ENCODE measurements at regions not wholly inside any gene's neighbourhood (a gene's known extent, or its start where the extent isn't known, plus 50 kb on each side); places are given as distances from the start of the nearest gene placed in this dataset.
A peak's percentile ranks its signal among the peaks of the same experiment; 100 is the strongest.
"Not testable (repeated sequence)": the region's sequence is repeated elsewhere in the genome, so short reads cannot be mapped to it uniquely, and the experiment has no call there.

GRCh38 chr1:224539971-224540370 lies 76.1 kb upstream of the CNIH3 start:
- no peak for DNase-seq

GRCh38 chr1:224540535-224540934 lies 75.6 kb upstream of the CNIH3 start:
- no peak for DNase-seq

DNA sequence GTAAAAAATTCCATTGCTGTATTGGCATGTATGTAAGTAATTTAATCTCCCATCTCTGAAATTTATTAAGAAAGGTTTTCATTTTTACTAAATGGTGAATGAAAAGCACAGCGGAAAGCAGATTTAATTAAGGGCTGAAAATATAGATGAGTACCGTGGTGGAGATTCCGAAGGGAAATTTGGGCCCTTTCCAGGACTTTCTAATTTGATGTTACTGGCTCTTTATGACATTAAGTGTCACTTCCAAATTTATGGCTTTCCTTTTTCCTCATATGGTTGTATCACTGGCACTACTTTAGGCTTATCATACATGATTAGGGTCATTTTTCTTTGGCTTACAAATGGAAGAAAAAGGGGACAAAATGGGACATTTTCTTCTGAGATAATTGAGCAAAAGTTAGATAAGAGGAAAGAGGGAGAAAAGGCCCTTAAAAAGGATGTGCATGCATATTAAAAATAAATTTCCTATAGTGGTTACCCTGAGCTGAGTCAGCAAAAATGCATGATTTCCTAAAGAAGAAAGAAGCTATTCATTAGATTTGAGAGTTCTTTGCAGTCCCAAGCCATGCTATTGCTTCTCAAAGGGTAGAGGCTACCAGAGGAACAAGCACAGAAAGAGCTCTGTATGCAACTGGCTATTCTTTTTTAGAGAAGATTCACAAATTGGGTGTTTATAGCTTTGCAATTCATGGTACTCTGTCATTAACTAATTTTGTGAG lies 74.9 kb upstream of the CNIH3 start:
- DNase-seq: no peak

- no peak for DNase-seq
Measured at GRCh38 chr1:224541901-224542630, 74.1 kb upstream of the CNIH3 start.

- no peak for DNase-seq
Measured at GRCh38 chr1:224542783-224543440, 73.2 kb upstream of the CNIH3 start.

DNA sequence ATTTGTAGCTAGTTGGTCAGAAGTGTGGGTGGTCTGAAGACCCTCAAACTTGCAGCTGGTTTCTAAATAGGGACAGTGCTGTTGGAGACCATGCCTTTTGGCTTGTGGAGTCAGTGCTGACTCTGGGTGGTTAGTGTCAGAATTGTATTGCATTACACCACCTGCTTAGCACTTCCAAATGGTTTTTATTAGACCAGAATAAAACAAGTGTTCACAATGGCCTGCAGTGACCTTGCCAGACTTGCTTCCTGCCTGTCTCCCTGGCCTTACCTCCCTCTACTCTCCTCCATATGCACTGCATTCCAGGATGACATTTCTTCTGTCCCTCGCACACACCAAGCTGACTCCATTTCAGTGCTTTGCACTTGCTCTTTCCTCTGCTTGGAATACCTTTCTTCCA lies 72.7 kb upstream of the CNIH3 start:
- no peak for DNase-seq

- no peak for DNase-seq
Measured at GRCh38 chr1:224544346-224545110, 71.6 kb upstream of the CNIH3 start.

GRCh38 chr1:224545571-224545970 lies 70.5 kb upstream of the CNIH3 start:
- DNase-seq: no peak

DNA sequence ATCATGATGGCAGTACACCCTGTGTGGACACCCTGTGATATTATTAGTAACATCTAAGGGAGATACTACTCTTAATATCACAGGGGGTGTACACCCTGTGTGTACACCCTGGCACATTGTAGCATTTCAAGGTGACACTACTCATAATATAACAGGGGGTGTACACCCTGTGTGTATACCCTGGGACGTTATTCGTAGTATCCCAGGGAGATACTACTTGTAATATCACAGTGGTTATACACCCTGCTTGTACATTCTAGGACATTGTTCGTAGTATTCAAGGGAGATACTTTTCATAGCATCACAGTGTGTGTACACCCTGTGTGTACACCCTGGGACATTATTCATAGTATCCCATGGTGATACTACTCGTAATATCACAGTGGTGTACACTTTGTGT lies 67.4 kb upstream of the CNIH3 start:
- DNase-seq: no peak

DNA sequence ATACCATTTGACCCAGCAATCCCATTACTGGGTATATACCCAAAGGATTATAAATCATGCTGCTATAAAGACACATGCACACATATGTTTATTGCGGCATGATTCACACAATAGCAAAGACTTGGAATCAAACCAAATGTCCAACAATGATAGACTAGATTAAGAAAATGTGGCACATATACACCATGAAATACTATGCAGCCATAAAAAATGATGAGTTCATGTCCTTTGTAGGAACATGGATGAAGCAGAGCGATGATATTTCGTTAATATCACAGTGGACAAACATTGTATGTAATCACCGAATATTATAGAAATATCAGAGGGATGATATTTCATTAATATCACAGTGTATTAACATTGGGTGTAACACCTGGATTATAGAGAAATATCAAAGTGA lies 64.9 kb upstream of the CNIH3 start:
- not testable (repeated sequence) for DNase-seq

DNA sequence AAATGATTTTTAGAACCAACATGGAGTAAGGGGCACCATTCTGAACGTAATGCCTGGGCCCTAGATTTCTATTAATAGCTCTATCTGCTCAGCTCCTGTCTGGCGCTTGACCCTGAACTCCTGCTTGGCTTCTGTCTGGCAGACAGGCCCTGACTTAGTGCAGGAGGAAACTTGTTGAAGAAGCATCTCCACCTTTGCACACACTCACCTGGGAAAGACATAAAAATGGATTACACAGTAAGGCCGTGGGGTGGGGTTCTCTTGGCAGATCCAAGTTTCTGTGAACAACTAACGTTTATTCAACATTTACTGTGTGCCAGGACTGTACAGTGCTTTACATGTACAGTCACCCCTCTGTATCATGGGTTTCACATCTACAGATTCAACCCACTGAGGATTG lies 62.1 kb upstream of the CNIH3 start:
- no peak for DNase-seq

GRCh38 chr1:224554620-224555259 lies 61.4 kb upstream of the CNIH3 start:
- DNase-seq: no peak

DNA sequence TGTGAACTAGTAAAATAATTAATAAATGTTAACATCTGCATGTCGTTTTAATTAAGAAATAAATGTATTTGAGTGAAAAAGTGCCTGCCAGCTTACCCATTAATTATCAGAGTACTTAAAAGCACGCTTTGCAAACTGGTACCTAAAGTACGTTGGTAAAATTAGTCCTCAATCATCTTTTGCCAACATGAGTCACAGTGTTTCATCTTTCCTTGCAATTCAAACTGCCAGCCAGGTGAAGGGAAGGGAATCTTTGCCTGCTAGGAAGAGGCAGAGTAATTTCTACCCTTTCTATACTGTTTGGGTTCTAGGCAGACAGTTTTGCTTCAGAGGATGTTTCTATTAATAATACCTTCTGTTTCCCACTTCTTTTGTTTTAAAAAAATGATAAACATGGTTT lies 57.2 kb upstream of the CNIH3 start:
- no peak for DNase-seq

GRCh38 chr1:224559981-224560728 lies 56.0 kb upstream of the CNIH3 start:
- DNase-seq: no peak

- not testable (repeated sequence) for DNase-seq
Measured at GRCh38 chr1:224562881-224563280, 53.2 kb upstream of the CNIH3 start.

DNA sequence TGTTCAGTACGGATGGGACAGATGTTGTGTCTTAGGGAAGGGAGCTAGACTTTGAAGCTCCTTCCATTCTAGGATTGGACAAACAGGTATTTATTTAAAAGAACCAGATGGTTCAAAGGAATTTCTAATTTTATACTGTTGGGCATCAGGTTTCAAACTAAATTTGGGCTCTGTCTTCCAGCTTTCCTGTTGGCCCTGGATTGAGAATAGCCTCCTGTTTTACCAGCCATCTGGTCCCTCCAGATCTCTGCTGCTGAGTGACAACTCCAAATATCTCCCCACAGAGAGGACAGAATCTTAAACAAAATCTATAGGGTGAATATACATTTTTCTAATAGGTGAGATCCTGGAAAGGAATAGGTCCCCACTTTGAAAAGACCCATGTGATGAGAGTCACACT lies 52.5 kb upstream of the CNIH3 start:
- peak; percentile 95 for DNase-seq

GRCh38 chr1:224564454-224565084 lies 51.5 kb upstream of the CNIH3 start:
- peak; percentile 79 for DNase-seq

DNA sequence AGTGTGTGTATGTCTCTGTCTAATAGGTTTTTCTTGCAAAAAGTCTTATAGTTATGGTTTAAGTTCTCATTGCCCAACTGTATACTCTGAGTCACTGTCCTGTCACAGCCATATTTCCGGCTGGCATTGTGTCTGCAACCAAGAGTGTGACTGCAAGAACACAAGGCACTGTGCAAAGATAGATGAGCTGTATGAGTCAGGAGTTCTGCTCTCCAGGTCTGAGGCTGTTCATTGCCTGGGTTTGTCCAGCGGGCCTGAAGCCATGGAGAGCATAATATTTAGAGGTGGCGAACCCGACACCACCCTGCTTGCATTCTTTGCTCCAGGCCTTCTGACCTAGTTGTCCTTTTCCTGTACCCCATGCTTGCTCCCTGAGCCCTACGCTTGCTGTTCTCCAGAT lies 50.9 kb upstream of the CNIH3 start:
- DNase-seq: no peak

DNA sequence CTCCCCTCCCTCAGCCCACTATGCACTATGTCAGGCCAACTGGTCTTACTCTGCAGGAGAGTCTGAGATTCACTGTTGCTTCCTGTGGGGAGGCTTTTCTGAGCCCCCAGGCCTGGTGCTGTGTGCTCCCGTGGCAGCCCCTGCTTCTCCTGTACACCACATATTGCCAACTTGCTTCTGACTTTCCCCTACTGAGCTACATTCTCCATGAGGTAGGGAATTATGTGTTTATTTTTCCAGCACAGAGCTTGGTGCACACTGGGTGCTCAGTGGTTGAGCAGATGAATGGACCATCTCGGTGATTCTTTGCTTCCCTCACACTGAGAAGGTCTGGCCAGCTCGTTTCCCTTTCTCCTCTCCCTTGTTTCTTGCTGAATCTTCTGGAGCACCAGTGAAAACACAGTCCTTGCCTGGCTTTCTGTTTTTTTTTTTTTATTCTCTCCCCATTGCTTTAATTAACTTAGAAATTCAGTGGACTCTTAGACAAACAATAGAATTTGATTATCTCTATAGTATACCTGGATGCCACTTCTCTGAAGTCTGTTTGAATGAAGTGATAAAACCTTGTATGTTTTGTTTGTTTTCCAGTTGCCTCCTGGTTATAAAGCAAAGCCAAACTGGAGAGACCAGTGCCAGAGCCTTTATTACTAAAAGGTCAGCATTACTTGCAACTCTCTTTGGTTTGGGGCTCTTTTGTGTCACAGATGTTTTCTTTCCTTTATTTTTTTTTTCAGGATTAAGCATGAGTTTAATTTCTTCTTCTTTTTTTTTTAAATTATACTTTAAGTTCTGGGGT lies 50.3 kb upstream of the CNIH3 start:
- no peak for DNase-seq

Data from NCI-H524 treated with DMSO at 0.1 percent for 48 hours (cell line).